ENCODE measurements at regions not wholly inside any gene's neighbourhood (a gene's known extent, or its start where the extent isn't known, plus 50 kb on each side); places are given as distances from the start of the nearest gene placed in this dataset.

- ChIA-PET CTCF (no interaction called here), POLR2A (no interaction called here)
- FAIRE-seq (no peak), DNase-seq (ENCODE audit: low read depth, low spot score) (no peak)
- no peaks in the 10 kb centered on the region for H3K27me3 ChIP-seq (ENCODE audit: control insufficient read depth in 2 of 2, insufficient read depth in 2 of 2, low read length in 2 of 2)
- no peaks in the 10 kb centered on the region for H3K36me3 ChIP-seq (ENCODE audit: control insufficient read depth in 2 of 2, extremely low read depth in 1 of 2, insufficient read depth in 2 of 2, low read length in 2 of 2)
- no peaks in the 10 kb centered on the region for H3K9me1 ChIP-seq (replicated peaks; ENCODE audit: control insufficient read depth, extremely low read depth, insufficient read depth, low read length)
- no peak overlapping the region for H3K4me2 ChIP-seq (ENCODE audit: insufficient read depth, low read length)
- no peak overlapping the region for H3K27ac ChIP-seq (ENCODE audit: insufficient read depth, low read depth, low read length)
- BruUV-seq (replicated peaks), result no TSS peak
- intact Hi-C loops (cut with micrococcal nuclease), result no loop called here
- no peak overlapping the region for H3K4me3 ChIP-seq (replicated peaks in 1 of 3; ENCODE audit: insufficient read depth in 1 of 3, low read depth in 1 of 3, low read length in 3 of 3)
- no peaks in the 10 kb centered on the region for H3K4me1 ChIP-seq (ENCODE audit: control insufficient read depth, extremely low read depth, insufficient read depth, low read length)
- TF ChIP-seq EZH2 (IDR thresholded peaks at IDR 0.05; ENCODE audit: borderline replicate concordance, low read depth, low read length, severe bottlenecking) (no peak), POLR2AphosphoS5 (IDR thresholded peaks at IDR 0.05; ENCODE audit: insufficient read depth, low read depth, low read length) (no peak), GATA2 (IDR thresholded peaks at IDR 0.05; ENCODE audit: insufficient read depth, insufficient read length, low read depth, low read length) (no peak), JUN (IDR thresholded peaks at IDR 0.05; ENCODE audit: borderline replicate concordance, insufficient read depth, insufficient read length, low read depth) (no peak), MYC (IDR thresholded peaks at IDR 0.05; ENCODE audit: low read depth, low read length) (no peak), FOS (IDR thresholded peaks at IDR 0.05; ENCODE audit: borderline replicate concordance, insufficient read depth, low read length) (no peak), POLR2A (IDR thresholded peaks at IDR 0.05; ENCODE audit: low read depth, low read length) (no peak)
- TF ChIP-seq, protein P1, sequence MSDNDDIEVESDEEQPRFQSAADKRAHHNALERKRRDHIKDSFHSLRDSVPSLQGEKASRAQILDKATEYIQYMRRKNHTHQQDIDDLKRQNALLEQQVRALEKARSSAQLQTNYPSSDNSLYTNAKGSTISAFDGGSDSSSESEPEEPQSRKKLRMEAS (IDR thresholded peaks at IDR 0.05; ENCODE audit: insufficient read depth, insufficient read length), result no peak
- TF ChIP-seq, protein P2, sequence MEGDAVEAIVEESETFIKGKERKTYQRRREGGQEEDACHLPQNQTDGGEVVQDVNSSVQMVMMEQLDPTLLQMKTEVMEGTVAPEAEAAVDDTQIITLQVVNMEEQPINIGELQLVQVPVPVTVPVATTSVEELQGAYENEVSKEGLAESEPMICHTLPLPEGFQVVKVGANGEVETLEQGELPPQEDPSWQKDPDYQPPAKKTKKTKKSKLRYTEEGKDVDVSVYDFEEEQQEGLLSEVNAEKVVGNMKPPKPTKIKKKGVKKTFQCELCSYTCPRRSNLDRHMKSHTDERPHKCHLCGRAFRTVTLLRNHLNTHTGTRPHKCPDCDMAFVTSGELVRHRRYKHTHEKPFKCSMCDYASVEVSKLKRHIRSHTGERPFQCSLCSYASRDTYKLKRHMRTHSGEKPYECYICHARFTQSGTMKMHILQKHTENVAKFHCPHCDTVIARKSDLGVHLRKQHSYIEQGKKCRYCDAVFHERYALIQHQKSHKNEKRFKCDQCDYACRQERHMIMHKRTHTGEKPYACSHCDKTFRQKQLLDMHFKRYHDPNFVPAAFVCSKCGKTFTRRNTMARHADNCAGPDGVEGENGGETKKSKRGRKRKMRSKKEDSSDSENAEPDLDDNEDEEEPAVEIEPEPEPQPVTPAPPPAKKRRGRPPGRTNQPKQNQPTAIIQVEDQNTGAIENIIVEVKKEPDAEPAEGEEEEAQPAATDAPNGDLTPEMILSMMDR (IDR thresholded peaks at IDR 0.05; ENCODE audit: extremely low read depth in 1 of 2, insufficient read depth in 1 of 2, low read depth in 1 of 2, low read length in 2 of 2), result no peak
- no peaks in the 10 kb centered on the region for H3K9me3 ChIP-seq (replicated peaks; ENCODE audit: control insufficient read depth, insufficient read depth, low read length)
- no peak overlapping the region for H3K9ac ChIP-seq (replicated peaks; ENCODE audit: extremely low read depth, insufficient read depth, low read length)
- no peaks in the 10 kb centered on the region for H4K20me1 ChIP-seq (replicated peaks; ENCODE audit: control insufficient read depth, extremely low read depth, insufficient read depth, low read length)
- H2AFZ ChIP-seq (ENCODE audit: low read depth, low read length), result no peak overlapping the region
- dilution Hi-C loops (cut with MboI; ENCODE audit: extremely low pct_ligation_motif_present, low sequenced_read_pairs), result no loop called here
- no peaks in the 10 kb centered on the region for H3K79me2 ChIP-seq (ENCODE audit: control insufficient read depth, insufficient read depth, low read length)
Measured at GRCh38 chr3:127041933-127042332, 59.0 kb downstream of the PLXNA1 start.
